ENCODE measurements at regions not wholly inside any gene's neighbourhood (a gene's known extent, or its start where the extent isn't known, plus 50 kb on each side); places are given as distances from the start of the nearest gene placed in this dataset.

- no peak for DNase-seq (ENCODE audit: low spot score)
Measured at GRCh38 chr10:42973411-42973810, 103.5 kb upstream of the RET start.

GRCh38 chr10:42973870-42974692 is 102.8 kb upstream of the RET start:
- DNase-seq (ENCODE audit: low spot score), result no peak

- DNase-seq (ENCODE audit: low spot score), result no peak
Measured at GRCh38 chr10:42974693-42975002, 102.2 kb upstream of the RET start.

GRCh38 chr10:42975005-42975493 is 101.8 kb upstream of the RET start:
- no peak for DNase-seq (ENCODE audit: low spot score)

GRCh38 chr10:42975558-42976340 is 101.1 kb upstream of the RET start:
- no peak for DNase-seq (ENCODE audit: low spot score)

- no peak for DNase-seq (ENCODE audit: low spot score)
Measured at GRCh38 chr10:42976351-42977031, 100.4 kb upstream of the RET start.

GRCh38 chr10:42977032-42977416 is 99.8 kb upstream of the RET start:
- DNase-seq (ENCODE audit: low spot score), result no peak

GRCh38 chr10:42979181-42979580 is 97.7 kb upstream of the RET start:
- no peak for DNase-seq (ENCODE audit: low spot score)

- DNase-seq (ENCODE audit: low spot score), result no peak
Measured at GRCh38 chr10:42979721-42980467, 97.0 kb upstream of the RET start.

GRCh38 chr10:42980553-42981357 is 96.1 kb upstream of the RET start:
- no peak for DNase-seq (ENCODE audit: low spot score)

- peak; percentile 69 for DNase-seq (ENCODE audit: low spot score)
Measured at GRCh38 chr10:42981358-42982236, 95.3 kb upstream of the RET start.

GRCh38 chr10:42982891-42983506 is 93.9 kb upstream of the RET start:
- DNase-seq (ENCODE audit: low spot score), result no peak

- DNase-seq (ENCODE audit: low spot score), result no peak
Measured at GRCh38 chr10:42983591-42983990, 93.3 kb upstream of the RET start.

GRCh38 chr10:42984035-42984610 is 92.7 kb upstream of the RET start:
- no peak for DNase-seq (ENCODE audit: low spot score)

GRCh38 chr10:42984761-42985325 is 92.0 kb upstream of the RET start:
- no peak for DNase-seq (ENCODE audit: low spot score)

GRCh38 chr10:42985436-42986316 is 91.2 kb upstream of the RET start:
- no peak for DNase-seq (ENCODE audit: low spot score)

- DNase-seq (ENCODE audit: low spot score), result no peak
Measured at GRCh38 chr10:42986633-42987032, 90.2 kb upstream of the RET start.

- peak; percentile 10 for DNase-seq (ENCODE audit: low spot score)
Measured at GRCh38 chr10:42987121-42987541, 89.7 kb upstream of the RET start.
